HEK293 (cell line): ENCODE measurements at regions not wholly inside any gene's neighbourhood (a gene's known extent, or its start where the extent isn't known, plus 50 kb on each side); places are given as distances from the start of the nearest gene placed in this dataset.

Experiments
- MYNN ChIP-seq: fragments of 450-650 bp; formaldehyde crosslinking; IDR thresholded peaks from 2 replicates; pipeline ENCODE4 v1.5.1; 2016; ENCODE audit warnings: missing biosample characterization, missing genetic modification characterization, borderline replicate concordance
- ZNF398 ChIP-seq: fragments of 450-650 bp; formaldehyde crosslinking; IDR thresholded peaks from 2 replicates; pipeline ENCODE4 v1.5.1; 2017; ENCODE audit warnings: missing biosample characterization, missing genetic modification characterization
- TF ChIP-seq, protein P1 (sequence below): fragments of 450-650 bp; formaldehyde crosslinking; IDR thresholded peaks from 2 replicates; pipeline ENCODE4 v1.5.1; 2016; ENCODE audit warnings: missing biosample characterization, missing genetic modification characterization
- TF ChIP-seq, protein P2 (sequence below): fragments of 450-650 bp; formaldehyde crosslinking; IDR thresholded peaks from 2 replicates; pipeline ENCODE4 v1.5.1; 2016; ENCODE audit warnings: missing biosample characterization, missing genetic modification characterization

DNA sequence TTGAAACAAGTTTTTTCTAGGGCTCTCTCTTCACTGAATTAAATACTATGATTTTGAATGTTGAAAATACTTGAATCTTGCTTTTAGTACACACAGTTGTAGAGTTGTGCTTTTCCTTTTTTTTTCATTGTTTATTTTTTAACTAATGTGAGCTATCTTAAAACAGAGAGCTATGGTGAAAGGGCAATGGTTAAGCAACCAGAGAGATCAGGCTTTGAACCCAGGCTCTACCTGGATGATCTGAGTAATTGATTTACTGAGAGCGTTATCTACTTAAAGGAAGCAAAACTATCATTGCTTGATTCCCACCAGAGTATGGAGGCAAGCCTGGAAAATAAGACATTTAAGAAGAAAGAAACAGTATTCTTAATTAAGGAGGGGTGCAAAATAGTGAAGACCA, 138.6 kb downstream of the DUSP6 start:
- TF ChIP-seq, protein P1, sequence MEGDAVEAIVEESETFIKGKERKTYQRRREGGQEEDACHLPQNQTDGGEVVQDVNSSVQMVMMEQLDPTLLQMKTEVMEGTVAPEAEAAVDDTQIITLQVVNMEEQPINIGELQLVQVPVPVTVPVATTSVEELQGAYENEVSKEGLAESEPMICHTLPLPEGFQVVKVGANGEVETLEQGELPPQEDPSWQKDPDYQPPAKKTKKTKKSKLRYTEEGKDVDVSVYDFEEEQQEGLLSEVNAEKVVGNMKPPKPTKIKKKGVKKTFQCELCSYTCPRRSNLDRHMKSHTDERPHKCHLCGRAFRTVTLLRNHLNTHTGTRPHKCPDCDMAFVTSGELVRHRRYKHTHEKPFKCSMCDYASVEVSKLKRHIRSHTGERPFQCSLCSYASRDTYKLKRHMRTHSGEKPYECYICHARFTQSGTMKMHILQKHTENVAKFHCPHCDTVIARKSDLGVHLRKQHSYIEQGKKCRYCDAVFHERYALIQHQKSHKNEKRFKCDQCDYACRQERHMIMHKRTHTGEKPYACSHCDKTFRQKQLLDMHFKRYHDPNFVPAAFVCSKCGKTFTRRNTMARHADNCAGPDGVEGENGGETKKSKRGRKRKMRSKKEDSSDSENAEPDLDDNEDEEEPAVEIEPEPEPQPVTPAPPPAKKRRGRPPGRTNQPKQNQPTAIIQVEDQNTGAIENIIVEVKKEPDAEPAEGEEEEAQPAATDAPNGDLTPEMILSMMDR, result no peak
- TF ChIP-seq, protein P2, sequence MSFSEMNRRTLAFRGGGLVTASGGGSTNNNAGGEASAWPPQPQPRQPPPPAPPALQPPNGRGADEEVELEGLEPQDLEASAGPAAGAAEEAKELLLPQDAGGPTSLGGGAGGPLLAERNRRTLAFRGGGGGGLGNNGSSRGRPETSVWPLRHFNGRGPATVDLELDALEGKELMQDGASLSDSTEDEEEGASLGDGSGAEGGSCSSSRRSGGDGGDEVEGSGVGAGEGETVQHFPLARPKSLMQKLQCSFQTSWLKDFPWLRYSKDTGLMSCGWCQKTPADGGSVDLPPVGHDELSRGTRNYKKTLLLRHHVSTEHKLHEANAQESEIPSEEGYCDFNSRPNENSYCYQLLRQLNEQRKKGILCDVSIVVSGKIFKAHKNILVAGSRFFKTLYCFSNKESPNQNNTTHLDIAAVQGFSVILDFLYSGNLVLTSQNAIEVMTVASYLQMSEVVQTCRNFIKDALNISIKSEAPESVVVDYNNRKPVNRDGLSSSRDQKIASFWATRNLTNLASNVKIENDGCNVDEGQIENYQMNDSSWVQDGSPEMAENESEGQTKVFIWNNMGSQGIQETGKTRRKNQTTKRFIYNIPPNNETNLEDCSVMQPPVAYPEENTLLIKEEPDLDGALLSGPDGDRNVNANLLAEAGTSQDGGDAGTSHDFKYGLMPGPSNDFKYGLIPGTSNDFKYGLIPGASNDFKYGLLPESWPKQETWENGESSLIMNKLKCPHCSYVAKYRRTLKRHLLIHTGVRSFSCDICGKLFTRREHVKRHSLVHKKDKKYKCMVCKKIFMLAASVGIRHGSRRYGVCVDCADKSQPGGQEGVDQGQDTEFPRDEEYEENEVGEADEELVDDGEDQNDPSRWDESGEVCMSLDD (tag by site-specific recombination), result no peak
- no peak for TF ChIP-seq ZNF398 (tag by site-specific recombination)
- TF ChIP-seq MYNN (tag by site-specific recombination), result no peak
